ENCODE measurements at regions not wholly inside any gene's neighbourhood (a gene's known extent, or its start where the extent isn't known, plus 50 kb on each side); places are given as distances from the start of the nearest gene placed in this dataset.

GRCh38 chr9:87216036-87216435 lies 268.7 kb upstream of the GAS1 start:
- no peak for TF ChIP-seq CTCF (IDR thresholded peaks at IDR 0.05; ENCODE audit: insufficient read depth, low read length, missing control alignments)
- POLR2A ChIA-PET: no interaction called here
- H3K4me3 ChIP-seq (ENCODE audit: low read depth, low read length): no peak overlapping the region
- no peak for DNase-seq (ENCODE audit: low read depth, low spot score)
- CTCF ChIA-PET: no interaction called here

GRCh38 chr9:87216897-87217455 lies 269.7 kb upstream of the GAS1 start:
- POLR2A ChIA-PET: no interaction called here
- CTCF ChIA-PET: no interaction called here
- no peak for DNase-seq (ENCODE audit: low read depth, low spot score)
- no peak overlapping the region for H3K4me3 ChIP-seq (ENCODE audit: low read depth, low read length)
- TF ChIP-seq CTCF (IDR thresholded peaks at IDR 0.05; ENCODE audit: insufficient read depth, low read length, missing control alignments): no peak

GRCh38 chr9:87223392-87224246 lies 274.0 kb upstream of the DAPK1 start:
- TF ChIP-seq CTCF (IDR thresholded peaks at IDR 0.05; ENCODE audit: insufficient read depth, low read length, missing control alignments): no peak
- CTCF ChIA-PET: no interaction called here
- POLR2A ChIA-PET: no interaction called here
- DNase-seq (ENCODE audit: low read depth, low spot score): no peak
- H3K4me3 ChIP-seq (ENCODE audit: low read depth, low read length): no peak overlapping the region

GRCh38 chr9:87226896-87227295 lies 270.8 kb upstream of the DAPK1 start:
- no peak overlapping the region for H3K4me3 ChIP-seq (ENCODE audit: low read depth, low read length)
- no peak for TF ChIP-seq CTCF (IDR thresholded peaks at IDR 0.05; ENCODE audit: insufficient read depth, low read length, missing control alignments)
- ChIA-PET POLR2A (no interaction called here), CTCF (no interaction called here)
- DNase-seq (ENCODE audit: low read depth, low spot score): no peak

GRCh38 chr9:87227456-87227855 lies 270.2 kb upstream of the DAPK1 start:
- H3K4me3 ChIP-seq (ENCODE audit: low read depth, low read length): no peak overlapping the region
- no peak for DNase-seq (ENCODE audit: low read depth, low spot score)
- TF ChIP-seq CTCF (IDR thresholded peaks at IDR 0.05; ENCODE audit: insufficient read depth, low read length, missing control alignments): no peak
- CTCF ChIA-PET: no interaction called here
- POLR2A ChIA-PET: no interaction called here

- no peak for DNase-seq (ENCODE audit: low read depth, low spot score)
- ChIA-PET POLR2A (no interaction called here), CTCF (interaction anchor here (1.0 to 1.2 kb wide), 2 partner anchors 16 to 795 kb away, joined by 3 read pairs; no protein-coding TSS in a partner anchor)
- H3K4me3 ChIP-seq (ENCODE audit: low read depth, low read length): no peak overlapping the region
- TF ChIP-seq CTCF (IDR thresholded peaks at IDR 0.05; ENCODE audit: insufficient read depth, low read length, missing control alignments): no peak
Observed at GRCh38 chr9:87229108-87229507, 268.6 kb upstream of the DAPK1 start.

All from AG04449 (cell line).